ENCODE measurements at regions not wholly inside any gene's neighbourhood (a gene's known extent, or its start where the extent isn't known, plus 50 kb on each side); places are given as distances from the start of the nearest gene placed in this dataset.

- no peak for TF ChIP-seq EZH2phosphoT487 (IDR thresholded peaks at IDR 0.05; ENCODE audit: borderline replicate concordance, low read depth, low read length)
- no peak for TF ChIP-seq CTCF (conservative IDR thresholded peaks at IDR 0.05; ENCODE audit: low read length)
Observed at GRCh38 chr20:11277170-11277569, 603.4 kb upstream of the JAG1 start.
